ENCODE measurements at regions not wholly inside any gene's neighbourhood (a gene's known extent, or its start where the extent isn't known, plus 50 kb on each side); places are given as distances from the start of the nearest gene placed in this dataset.

- ChIA-PET POLR2A (no interaction called here), CTCF (no interaction called here)
- DNase-seq: no peak
- intact Hi-C loops (cut with micrococcal nuclease): no loop called here
- Mint-ChIP-seq H3K27ac (no peak overlapping the region), H3K36me3 (ENCODE audit: low read depth) (no peaks in the 10 kb centered on the region), H3K9me3 (no peaks in the 10 kb centered on the region), H3K27me3 (no peaks in the 10 kb centered on the region), H3K4me1 (no peaks in the 10 kb centered on the region), H3K4me3 (no peak overlapping the region)
- no peak for ATAC-seq (ENCODE audit: low read depth)
- TF ChIP-seq, protein P1, sequence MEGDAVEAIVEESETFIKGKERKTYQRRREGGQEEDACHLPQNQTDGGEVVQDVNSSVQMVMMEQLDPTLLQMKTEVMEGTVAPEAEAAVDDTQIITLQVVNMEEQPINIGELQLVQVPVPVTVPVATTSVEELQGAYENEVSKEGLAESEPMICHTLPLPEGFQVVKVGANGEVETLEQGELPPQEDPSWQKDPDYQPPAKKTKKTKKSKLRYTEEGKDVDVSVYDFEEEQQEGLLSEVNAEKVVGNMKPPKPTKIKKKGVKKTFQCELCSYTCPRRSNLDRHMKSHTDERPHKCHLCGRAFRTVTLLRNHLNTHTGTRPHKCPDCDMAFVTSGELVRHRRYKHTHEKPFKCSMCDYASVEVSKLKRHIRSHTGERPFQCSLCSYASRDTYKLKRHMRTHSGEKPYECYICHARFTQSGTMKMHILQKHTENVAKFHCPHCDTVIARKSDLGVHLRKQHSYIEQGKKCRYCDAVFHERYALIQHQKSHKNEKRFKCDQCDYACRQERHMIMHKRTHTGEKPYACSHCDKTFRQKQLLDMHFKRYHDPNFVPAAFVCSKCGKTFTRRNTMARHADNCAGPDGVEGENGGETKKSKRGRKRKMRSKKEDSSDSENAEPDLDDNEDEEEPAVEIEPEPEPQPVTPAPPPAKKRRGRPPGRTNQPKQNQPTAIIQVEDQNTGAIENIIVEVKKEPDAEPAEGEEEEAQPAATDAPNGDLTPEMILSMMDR (IDR thresholded peaks at IDR 0.05): no peak
Observed at GRCh38 chr7:106982415-106982814, 62.1 kb upstream of the PRKAR2B start.

GRCh38 chr7:106984034-106984433 lies 60.5 kb upstream of the PRKAR2B start:
- no peaks in the 10 kb centered on the region for H3K36me3 Mint-ChIP-seq (ENCODE audit: low read depth)
- no peaks in the 10 kb centered on the region for H3K4me1 Mint-ChIP-seq
- ChIA-PET POLR2A (no interaction called here), CTCF (no interaction called here)
- TF ChIP-seq, protein P1 (IDR thresholded peaks at IDR 0.05): no peak
- H3K4me3 Mint-ChIP-seq: no peak overlapping the region
- no peak overlapping the region for H3K27ac Mint-ChIP-seq
- intact Hi-C loops (cut with micrococcal nuclease): no loop called here
- DNase-seq: no peak
- ATAC-seq (ENCODE audit: low read depth): no peak
- no peaks in the 10 kb centered on the region for H3K27me3 Mint-ChIP-seq
- no peaks in the 10 kb centered on the region for H3K9me3 Mint-ChIP-seq

GRCh38 chr7:106986450-106986977 lies 58.0 kb upstream of the PRKAR2B start:
- CTCF ChIA-PET: no interaction called here
- H3K27me3 Mint-ChIP-seq: no peaks in the 10 kb centered on the region
- no peak overlapping the region for H3K4me3 Mint-ChIP-seq
- no peaks in the 10 kb centered on the region for H3K36me3 Mint-ChIP-seq (ENCODE audit: low read depth)
- TF ChIP-seq, protein P1 (IDR thresholded peaks at IDR 0.05): no peak
- ATAC-seq (ENCODE audit: low read depth): no peak
- H3K9me3 Mint-ChIP-seq: no peaks in the 10 kb centered on the region
- H3K27ac Mint-ChIP-seq: no peak overlapping the region
- H3K4me1 Mint-ChIP-seq: no peaks in the 10 kb centered on the region
- intact Hi-C loops (cut with micrococcal nuclease): no loop called here
- POLR2A ChIA-PET: no interaction called here
- no peak for DNase-seq

GRCh38 chr7:106987777-106988176 lies 56.7 kb upstream of the PRKAR2B start:
- ChIA-PET CTCF (no interaction called here), POLR2A (no interaction called here)
- H3K27ac Mint-ChIP-seq: no peak overlapping the region
- no peaks in the 10 kb centered on the region for H3K4me1 Mint-ChIP-seq
- H3K36me3 Mint-ChIP-seq (ENCODE audit: low read depth): no peaks in the 10 kb centered on the region
- ATAC-seq (ENCODE audit: low read depth): no peak
- no peaks in the 10 kb centered on the region for H3K9me3 Mint-ChIP-seq
- DNase-seq: no peak
- H3K4me3 Mint-ChIP-seq: no peak overlapping the region
- no peaks in the 10 kb centered on the region for H3K27me3 Mint-ChIP-seq
- TF ChIP-seq, protein P1 (IDR thresholded peaks at IDR 0.05): no peak
- intact Hi-C loops (cut with micrococcal nuclease): no loop called here

- H3K4me1 Mint-ChIP-seq: no peaks in the 10 kb centered on the region
- ChIA-PET POLR2A (no interaction called here), CTCF (no interaction called here)
- TF ChIP-seq, protein P1 (IDR thresholded peaks at IDR 0.05): no peak
- no peaks in the 10 kb centered on the region for H3K9me3 Mint-ChIP-seq
- ATAC-seq (ENCODE audit: low read depth) (no peak), DNase-seq (no peak)
- H3K27me3 Mint-ChIP-seq: peaks cover 13% of the 10 kb centered on the region
- H3K27ac Mint-ChIP-seq: no peak overlapping the region
- H3K36me3 Mint-ChIP-seq (ENCODE audit: low read depth): no peaks in the 10 kb centered on the region
- no peak overlapping the region for H3K4me3 Mint-ChIP-seq
- intact Hi-C loops (cut with micrococcal nuclease): no loop called here
Observed at GRCh38 chr7:106992511-106992910, 52.0 kb upstream of the PRKAR2B start.
